ENCODE measurements at regions not wholly inside any gene's neighbourhood (a gene's known extent, or its start where the extent isn't known, plus 50 kb on each side); places are given as distances from the start of the nearest gene placed in this dataset.
"Not testable (repeated sequence)": the region's sequence is repeated elsewhere in the genome, so short reads cannot be mapped to it uniquely, and the experiment has no call there.

- DNase-seq (ENCODE audit: low spot score): no peak
Observed at GRCh38 chr4:125591290-125591689, 276.5 kb downstream of the FAT4 start.

DNA sequence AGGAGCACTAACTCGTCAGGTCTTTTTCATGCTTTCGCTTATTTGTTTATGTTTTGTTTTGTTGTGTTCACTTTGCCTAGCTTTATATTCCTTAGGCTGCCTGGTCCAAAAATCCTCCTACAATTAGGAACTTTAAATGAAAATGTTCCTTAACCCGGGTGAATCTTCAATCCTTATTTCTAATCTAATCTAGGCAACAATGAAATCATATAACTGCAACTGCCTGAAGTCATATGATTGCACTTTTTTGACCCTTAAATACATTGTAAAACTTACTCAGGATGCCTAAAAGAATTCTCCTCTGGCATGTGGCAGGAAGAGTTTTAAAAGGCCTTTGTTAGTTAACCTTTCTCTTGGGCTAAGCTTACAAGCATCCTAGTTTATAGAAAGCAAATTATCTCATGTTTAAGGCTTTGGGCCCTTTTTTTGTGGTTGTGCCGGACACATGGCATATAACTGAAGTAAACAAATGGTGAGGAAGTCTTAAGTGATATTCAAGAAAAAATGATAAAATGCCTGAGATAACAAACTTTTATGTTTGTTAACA lies 279.4 kb downstream of the FAT4 start:
- no peak for DNase-seq (ENCODE audit: low spot score)

GRCh38 chr4:125605926-125606325 lies 291.2 kb downstream of the FAT4 start:
- not testable (repeated sequence) for DNase-seq (ENCODE audit: low spot score)

DNA sequence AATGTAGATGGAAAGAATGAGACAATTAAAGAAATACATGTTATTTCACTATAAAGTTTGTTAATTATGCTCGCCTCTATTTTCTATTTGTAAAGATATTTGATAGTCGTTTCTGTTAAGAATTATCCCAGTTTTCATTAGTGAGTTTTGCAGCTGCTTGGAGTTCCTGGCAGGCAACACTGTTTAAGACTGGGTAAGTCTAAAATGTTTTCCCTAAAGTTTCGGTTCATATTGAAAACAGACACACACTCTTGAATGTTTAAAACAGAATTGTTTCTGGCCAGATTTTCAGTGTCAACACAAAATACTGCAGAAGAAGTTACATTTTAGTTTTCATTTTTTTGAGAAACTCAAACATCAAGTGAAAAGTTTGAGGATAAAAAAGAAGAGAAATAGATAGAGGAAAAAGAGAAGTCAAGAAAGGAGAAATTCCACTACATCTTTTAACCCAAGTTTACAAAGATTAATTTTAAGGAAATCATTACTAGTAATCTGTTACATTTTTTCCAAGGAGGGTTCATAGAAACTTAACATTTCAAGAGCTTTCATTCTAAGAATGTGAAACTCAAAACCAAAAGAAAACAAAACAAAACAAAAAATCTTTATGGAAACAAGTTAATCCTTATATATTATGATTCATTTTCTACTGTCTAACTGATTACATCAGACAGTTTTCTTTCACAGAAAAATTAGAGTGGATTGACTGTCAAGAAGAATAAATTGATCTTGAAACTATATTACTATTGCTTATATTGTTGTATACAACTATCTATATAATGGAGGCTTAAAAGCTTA lies 305.5 kb downstream of the FAT4 start:
- DNase-seq (ENCODE audit: low spot score): no peak

DNA sequence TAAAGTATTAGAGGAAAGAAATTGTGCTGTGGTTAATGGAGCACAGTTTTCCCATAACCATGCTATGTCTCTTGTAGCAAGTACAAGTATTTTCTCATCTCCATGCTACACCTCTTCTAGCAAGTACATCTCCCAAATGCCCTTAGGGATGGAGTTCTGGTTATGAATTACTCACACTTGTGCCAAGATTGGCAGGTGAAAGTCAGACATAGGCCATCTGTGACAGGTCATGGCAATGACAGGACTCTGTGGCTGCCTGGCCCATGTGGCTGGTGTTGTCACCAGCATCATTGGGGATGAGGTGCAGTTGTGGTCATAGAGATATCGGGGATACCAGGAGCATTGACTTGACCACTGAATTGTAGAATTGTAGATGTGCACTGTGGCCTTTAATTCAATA lies 310.2 kb downstream of the FAT4 start:
- DNase-seq (ENCODE audit: low spot score): no peak

DNA sequence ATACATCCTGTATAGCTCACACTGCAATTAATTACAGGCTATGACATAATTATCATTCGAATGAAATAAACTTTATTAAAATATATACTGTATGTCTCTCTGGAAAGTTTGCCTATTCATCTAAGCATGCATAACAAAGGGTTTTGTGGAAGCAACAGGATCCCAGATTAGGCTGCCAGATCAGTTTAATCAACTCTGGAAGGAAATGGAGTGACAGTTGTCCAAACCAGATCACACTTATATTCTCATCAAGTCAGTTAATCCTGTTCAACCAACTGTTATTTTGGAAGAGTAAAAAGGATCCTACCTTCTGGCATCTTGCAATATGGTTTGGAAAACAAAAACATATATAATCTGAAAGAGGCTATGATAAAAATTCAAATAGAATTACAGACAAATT lies 312.2 kb downstream of the FAT4 start:
- no peak for DNase-seq (ENCODE audit: low spot score)

GRCh38 chr4:125639182-125639621 lies 324.4 kb downstream of the FAT4 start:
- no peak for DNase-seq (ENCODE audit: low spot score)

- no peak for DNase-seq (ENCODE audit: low spot score)
Observed at GRCh38 chr4:125641611-125642010, 326.9 kb downstream of the FAT4 start.

- DNase-seq (ENCODE audit: low spot score): no peak
Observed at GRCh38 chr4:125642645-125643044, 327.9 kb downstream of the FAT4 start.

DNA sequence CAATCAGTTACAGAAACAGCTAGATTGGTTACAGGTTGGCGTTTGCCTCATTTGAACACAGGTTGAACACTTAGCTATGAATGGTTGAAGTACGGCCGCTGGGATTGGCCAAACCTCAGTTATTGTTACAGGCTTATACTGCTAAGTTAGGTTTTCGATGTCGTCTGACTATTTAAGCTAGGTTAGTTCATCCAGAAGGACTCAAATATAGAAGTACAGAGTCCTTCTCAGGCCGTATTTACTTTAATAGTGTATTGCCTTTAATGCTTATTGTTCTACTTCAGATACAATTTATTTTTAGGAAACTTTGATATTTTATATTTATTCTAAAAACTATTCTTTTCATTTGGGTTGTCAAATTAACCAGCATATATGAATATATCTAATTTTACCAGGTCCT lies 334.7 kb downstream of the FAT4 start:
- DNase-seq (ENCODE audit: low spot score): no peak

- DNase-seq (ENCODE audit: low spot score): no peak
Observed at GRCh38 chr4:125650557-125650956, 335.8 kb downstream of the FAT4 start.

DNA sequence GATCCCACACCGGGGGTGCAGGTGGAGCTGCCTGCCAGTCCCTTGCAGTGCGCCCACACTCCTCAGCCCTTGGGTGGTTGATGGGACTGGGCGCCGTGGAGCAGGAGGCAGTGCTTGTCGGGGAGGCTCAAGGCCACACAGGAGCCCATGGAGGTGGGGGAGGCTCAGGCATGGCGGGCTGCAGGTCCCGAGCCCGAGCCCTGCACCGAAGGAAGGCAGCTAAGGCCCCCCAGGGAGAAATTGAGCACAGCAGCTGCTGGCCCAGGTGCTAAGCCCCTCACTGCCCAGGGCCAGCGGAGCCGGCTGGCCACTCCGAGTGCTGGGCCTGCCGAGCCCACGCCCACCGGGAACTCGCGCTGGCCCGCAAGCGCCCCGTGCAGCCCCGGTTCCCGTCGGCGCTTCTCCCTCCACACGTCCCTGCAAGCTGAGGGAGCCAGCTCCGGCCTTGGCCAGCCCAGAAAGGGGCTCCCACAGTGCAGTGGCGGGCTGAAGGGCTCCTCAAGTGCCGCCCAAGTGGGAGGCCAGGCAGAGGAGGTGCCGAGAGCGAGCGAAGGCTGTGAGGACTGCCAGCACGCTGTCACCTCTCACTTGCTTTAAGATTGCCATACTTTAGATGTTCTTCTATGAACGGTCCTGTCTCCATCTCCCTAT lies 337.1 kb downstream of the FAT4 start:
- not testable (repeated sequence) for DNase-seq (ENCODE audit: low spot score)

GRCh38 chr4:125658773-125659172 lies 344.0 kb downstream of the FAT4 start:
- DNase-seq (ENCODE audit: low spot score): no peak

- no peak for DNase-seq (ENCODE audit: low spot score)
Observed at GRCh38 chr4:125663896-125664767, 349.4 kb downstream of the FAT4 start.

DNA sequence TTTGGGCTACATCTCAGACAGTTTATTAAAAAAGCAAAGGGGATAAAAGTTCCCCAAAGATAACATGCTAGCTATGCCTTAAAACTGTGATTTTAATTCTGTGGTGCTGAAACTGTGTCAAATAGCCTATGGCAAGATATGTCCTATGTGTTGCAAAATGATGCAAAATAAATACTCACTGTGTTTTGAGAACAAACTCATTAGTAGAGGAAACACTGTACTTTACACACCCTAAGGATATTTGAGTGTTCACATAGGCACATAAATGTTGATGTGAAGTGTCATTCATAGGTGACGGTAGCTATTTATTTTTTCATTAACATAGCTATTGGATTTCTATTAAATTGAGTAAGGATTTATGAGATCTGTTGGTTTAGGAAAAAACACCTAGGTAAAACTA lies 351.9 kb downstream of the FAT4 start:
- DNase-seq (ENCODE audit: low spot score): no peak

- DNase-seq (ENCODE audit: low spot score): no peak
Observed at GRCh38 chr4:125676156-125676555, 361.4 kb downstream of the FAT4 start.

DNA sequence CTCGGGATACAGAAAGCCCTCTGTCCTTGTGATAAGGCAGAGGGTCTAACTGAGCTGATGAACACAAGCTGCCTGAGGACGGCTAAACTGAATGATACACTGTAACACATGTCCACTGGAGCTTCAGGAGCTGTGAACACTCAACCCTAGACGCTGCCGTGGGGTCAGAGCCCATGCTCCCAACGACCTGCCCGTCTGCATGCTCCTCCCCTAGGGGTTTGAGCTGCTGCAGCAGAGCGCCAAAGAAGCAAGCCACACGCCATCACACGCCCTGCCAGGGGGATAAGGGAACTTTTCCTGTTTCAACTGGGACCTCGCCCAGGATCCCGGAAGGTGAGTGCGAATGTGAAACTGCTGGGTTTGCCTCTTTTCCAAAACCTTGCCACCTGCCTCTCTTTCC lies 361.8 kb downstream of the FAT4 start:
- DNase-seq (ENCODE audit: low spot score): no peak

DNA sequence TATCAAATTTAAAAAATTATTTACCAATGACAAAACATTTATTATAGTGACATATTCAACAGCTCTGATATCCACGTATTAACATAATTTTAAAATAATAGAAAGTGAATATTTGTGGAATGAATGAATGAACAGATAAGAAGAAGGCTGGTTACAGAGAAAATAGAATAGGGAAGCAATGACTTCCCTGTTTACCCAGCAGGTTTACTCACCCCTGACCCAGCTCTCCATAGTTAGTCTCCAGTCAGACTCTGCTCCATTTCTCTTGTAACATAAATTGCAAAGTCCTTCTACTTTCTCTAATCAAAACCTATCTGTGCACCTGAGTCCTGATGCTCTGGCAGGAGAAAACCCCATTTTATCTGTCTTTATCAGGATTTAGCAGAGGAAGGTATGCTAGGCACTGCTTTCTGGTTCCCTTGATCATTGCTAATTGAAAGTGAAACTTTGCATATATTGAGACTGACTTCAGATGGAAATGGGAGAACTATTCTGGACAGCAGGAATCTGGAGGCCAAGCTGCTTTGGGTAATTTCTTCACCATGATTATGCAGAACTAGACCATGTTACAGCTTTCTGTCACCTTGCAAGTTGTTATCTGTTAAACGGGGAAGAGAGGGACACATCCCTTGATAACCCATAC lies 363.0 kb downstream of the FAT4 start:
- DNase-seq (ENCODE audit: low spot score): no peak

DNA sequence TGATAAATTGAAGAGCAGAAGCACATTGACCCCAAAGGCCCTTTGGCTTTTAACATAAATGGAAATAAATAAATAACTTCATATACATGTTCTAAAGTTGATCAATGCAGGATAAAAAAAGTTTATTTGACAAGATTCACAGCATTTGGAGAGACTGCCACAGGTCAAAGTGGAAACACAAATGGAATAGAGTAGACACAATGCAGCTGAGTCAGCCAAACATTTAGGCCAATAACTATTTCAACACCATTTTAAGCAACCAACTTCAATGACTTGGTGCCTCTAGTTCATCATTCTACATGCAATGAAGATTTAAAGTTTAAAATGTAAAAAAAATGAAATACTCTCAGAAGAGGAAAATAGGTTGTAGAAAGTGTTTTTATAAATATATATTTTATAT lies 365.2 kb downstream of the FAT4 start:
- no peak for DNase-seq (ENCODE audit: low spot score)

GRCh38 chr4:125681240-125681639 lies 366.5 kb downstream of the FAT4 start:
- peak; percentile 12 for DNase-seq (ENCODE audit: low spot score)

- DNase-seq (ENCODE audit: low spot score): no peak
Observed at GRCh38 chr4:125682730-125683129, 368.0 kb downstream of the FAT4 start.

- DNase-seq (ENCODE audit: low spot score): no peak
Observed at GRCh38 chr4:125688841-125689240, 374.1 kb downstream of the FAT4 start.
